HG03066 (cell line): ENCODE measurements at regions not wholly inside any gene's neighbourhood (a gene's known extent, or its start where the extent isn't known, plus 50 kb on each side); places are given as distances from the start of the nearest gene placed in this dataset.

Experiments used
- ATAC-seq: cut with Tn5 transposase; IDR thresholded peaks from one replicate; pipeline ENCODE4 v1.9.1; 2021; ENCODE audit warnings: low read depth; ENCODE audit not compliant: unreplicated experiment

GRCh38 chr12:100675432-100675831 lies 101.9 kb downstream of the GAS2L3 start:
- ATAC-seq, result no peak

GRCh38 chr12:100681074-100681473 lies 107.6 kb downstream of the GAS2L3 start:
- ATAC-seq, result no peak

- ATAC-seq, result no peak
These were observed 108.7 kb downstream of the GAS2L3 start for GRCh38 chr12:100682178-100682577.

GRCh38 chr12:100687686-100688085 lies 106.9 kb upstream of the ANO4 start:
- ATAC-seq, result no peak

- ATAC-seq, result no peak
These were observed 106.1 kb upstream of the ANO4 start for GRCh38 chr12:100688451-100688864.

GRCh38 chr12:100692502-100692901 lies 102.1 kb upstream of the ANO4 start:
- no peak for ATAC-seq

- ATAC-seq, result no peak
These were observed 96.1 kb upstream of the ANO4 start for GRCh38 chr12:100698518-100698917.

GRCh38 chr12:100699209-100699608 lies 95.4 kb upstream of the ANO4 start:
- no peak for ATAC-seq

- no peak for ATAC-seq
These were observed 91.2 kb upstream of the ANO4 start for GRCh38 chr12:100703337-100703736.

DNA sequence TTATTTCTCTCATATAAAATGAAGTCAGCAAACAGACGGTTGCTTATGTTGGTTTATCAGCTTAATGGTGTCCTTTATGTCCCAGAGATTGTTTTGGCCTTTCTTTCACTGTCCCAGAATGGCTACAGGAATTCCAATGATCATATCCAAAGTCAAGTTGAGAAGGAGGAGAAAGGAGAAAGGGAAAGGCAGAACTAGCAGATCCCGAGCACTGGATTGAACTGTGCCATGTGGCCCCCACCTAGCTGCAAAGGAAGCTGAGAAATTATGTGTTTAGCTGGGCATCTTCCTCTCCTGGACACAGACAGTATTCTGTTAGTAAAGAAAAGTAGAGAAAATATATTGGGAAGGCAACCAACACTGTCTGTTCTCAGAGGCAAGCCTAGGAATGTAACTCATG lies 90.7 kb upstream of the ANO4 start:
- no peak for ATAC-seq

GRCh38 chr12:100706033-100706432 lies 88.5 kb upstream of the ANO4 start:
- ATAC-seq, result no peak

DNA sequence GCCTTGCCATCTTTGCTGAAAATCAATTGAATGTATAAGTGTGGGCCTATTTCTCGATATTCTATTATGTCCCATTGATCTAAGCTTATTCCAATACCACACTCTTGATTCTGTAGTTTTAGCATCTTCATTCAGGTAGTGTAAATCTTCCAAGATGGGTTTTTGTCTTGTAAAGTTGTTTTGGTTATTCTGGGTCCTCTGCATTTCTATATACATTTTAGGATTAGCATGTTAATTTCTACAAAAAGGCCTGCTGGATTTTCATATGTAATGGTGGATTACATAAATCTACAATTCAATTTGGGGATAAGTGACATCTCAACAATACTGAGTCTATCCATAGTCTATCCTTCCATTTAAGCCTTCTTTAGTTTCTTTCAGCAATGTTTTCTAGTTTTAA lies 86.0 kb upstream of the ANO4 start:
- ATAC-seq, result no peak

DNA sequence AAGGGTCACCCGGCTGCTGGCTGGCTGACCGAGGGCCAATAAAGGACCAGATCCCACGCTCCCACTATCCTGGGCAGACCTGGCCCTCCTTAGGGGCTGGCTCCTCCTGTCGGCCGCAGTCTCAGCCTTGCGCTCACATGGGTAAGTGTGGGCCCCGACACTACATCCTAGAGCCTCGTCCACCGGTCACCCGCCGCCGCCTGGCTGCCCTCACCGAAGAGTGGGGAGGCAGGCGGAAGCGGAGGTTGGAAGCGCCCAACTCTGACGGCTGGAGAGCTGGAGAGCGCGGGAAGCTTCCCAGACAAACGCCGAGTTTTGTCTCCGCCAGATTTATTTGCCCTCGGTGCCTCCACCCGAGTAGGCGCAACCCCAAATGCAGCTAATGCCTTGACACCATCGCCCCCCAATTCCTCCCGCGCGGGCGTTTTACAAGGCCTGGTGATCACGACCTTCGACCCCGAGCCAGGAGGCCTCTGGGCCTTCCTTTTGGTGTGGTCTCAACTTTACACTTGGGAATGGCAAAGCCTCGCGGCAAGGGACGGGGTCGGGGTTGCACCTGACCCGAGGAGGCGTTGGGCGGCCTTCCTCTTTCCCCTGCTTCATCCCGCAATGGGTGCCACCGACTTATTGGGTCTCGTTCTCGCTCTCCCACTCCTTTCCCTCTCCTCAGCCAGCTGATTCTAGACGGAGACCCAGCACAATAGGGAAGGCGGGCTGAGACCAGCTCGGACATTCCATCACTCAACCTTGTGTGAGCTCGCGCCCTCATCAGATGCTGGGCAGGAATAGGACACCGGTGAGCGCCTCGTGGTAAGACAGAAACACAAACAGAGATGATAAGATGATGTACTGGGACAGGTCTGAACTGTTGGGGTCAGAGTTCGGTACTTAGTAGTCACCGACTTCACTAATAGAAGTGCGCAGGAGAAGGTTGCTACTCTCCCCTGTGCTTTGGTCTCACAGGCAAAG lies 78.3 kb upstream of the ANO4 start:
- ATAC-seq, result no peak

- no peak for ATAC-seq
These were observed 77.4 kb upstream of the ANO4 start for GRCh38 chr12:100716945-100717732.

DNA sequence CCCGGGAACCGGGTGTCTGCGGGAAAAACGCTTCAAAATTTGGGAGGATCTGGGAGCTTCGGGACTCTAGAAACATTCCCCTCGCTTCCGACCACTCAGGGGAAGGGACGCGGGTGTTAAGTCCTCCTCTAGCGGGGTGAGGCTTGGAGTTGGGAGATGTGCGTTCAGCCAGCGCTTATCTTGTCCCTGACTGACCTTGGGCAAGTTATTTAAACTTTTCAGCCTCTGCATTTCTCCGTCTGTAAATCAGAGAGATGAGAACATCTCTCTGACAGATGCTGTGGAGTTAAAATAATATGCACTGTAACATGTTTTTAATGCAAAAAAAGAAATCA lies 76.9 kb upstream of the ANO4 start:
- ATAC-seq, result no peak

GRCh38 chr12:100718187-100718586 lies 76.4 kb upstream of the ANO4 start:
- ATAC-seq, result no peak

- no peak for ATAC-seq
These were observed 74.4 kb upstream of the ANO4 start for GRCh38 chr12:100720016-100720654.

- ATAC-seq, result no peak
These were observed 73.4 kb upstream of the ANO4 start for GRCh38 chr12:100721169-100721568.

DNA sequence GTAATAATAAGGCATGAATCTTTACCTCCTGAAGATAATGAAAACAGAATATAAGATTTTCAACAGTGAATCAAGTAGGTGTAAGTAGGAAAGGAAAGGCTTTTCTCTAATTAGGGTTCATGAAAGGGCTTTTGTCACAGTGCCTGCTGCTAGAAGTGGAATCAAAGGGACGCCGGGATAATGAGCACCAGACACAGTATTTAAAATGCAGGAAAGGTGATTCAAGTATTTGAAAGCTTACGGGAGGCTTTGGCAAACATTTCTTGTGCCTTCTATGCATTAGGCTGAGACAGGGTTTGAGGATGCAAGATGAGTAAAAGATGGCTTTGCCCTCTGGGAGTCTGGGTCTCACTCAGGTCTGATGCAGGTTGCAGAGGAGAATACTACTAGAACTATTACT lies 70.5 kb upstream of the ANO4 start:
- no peak for ATAC-seq

- peak; percentile 89 for ATAC-seq
These were observed 60.6 kb upstream of the ANO4 start for GRCh38 chr12:100733817-100734593.
